Posterior vena cava (tissue), 2 donors: ENCODE measurements at regions not wholly inside any gene's neighbourhood (a gene's known extent, or its start where the extent isn't known, plus 50 kb on each side); places are given as distances from the start of the nearest gene placed in this dataset.
"Not testable (repeated sequence)": the region's sequence is repeated elsewhere in the genome, so short reads cannot be mapped to it uniquely, and the experiment has no call there.

Experiments
- DNase-seq: peaks from one replicate; pipeline ENCODE4 v3.0.0-alpha.2; 2020; ENCODE audit warnings: low spot score
- intact Hi-C, 2 donors: fragments of 100-400 bp; cut with DNase I; formaldehyde crosslinking; loops; one replicate each; pipeline versions ENCODE4 v1.14.1 to v1.14.2; 2022 to 2023
- donor health status: DM: yes; HTN: yes; CAD: no.
- donor health status: DM: yes; HTN: yes; CAD: no.

GRCh38 chr11:122604621-122605020 lies 50.9 kb upstream of the UBASH3B start:
- intact Hi-C loops, result no loop called here
- DNase-seq, result no peak

- DNase-seq, result no peak
- intact Hi-C loops, result no loop called here
Observed at GRCh38 chr11:122601141-122602125, 54.1 kb upstream of the UBASH3B start.

GRCh38 chr11:122600290-122600689 lies 55.2 kb upstream of the UBASH3B start:
- intact Hi-C loops, result no loop called here
- DNase-seq, result no peak

- intact Hi-C loops, result no loop called here
- DNase-seq, result no peak
Observed at GRCh38 chr11:122599434-122599833, 56.1 kb upstream of the UBASH3B start.

- intact Hi-C loops, result no loop called here
Observed at GRCh38 chr11:122598971-122599370, 56.6 kb upstream of the UBASH3B start.

GRCh38 chr11:122597511-122597910 lies 58.0 kb upstream of the UBASH3B start:
- no peak for DNase-seq
- intact Hi-C loops, result no loop called here

More at GRCh38 chr11:122598971-122599370, 56.6 kb upstream of the UBASH3B start:
- DNase-seq, result no peak

GRCh38 chr11:122594986-122595645 lies 60.4 kb upstream of the UBASH3B start:
- intact Hi-C loops, result no loop called here
- no peak for DNase-seq

- no peak for DNase-seq
- intact Hi-C loops, result no loop called here
Observed at GRCh38 chr11:122593473-122594420, 61.8 kb upstream of the UBASH3B start.

GRCh38 chr11:122592641-122593040 lies 62.9 kb upstream of the UBASH3B start:
- no peak for DNase-seq
- intact Hi-C loops, result no loop called here

GRCh38 chr11:122584670-122585069 lies 70.9 kb upstream of the UBASH3B start:
- intact Hi-C loops, result no loop called here
- DNase-seq, result no peak

GRCh38 chr11:122580071-122580470 lies 75.5 kb upstream of the UBASH3B start:
- DNase-seq, intact Hi-C loops: not testable (repeated sequence)

- DNase-seq, result no peak
- intact Hi-C loops, result no loop called here
Observed at GRCh38 chr11:122578171-122578825, 77.2 kb upstream of the UBASH3B start.

GRCh38 chr11:122572592-122572991 lies 82.9 kb upstream of the UBASH3B start:
- DNase-seq, result no peak
- intact Hi-C loops, result no loop called here

GRCh38 chr11:122563761-122564160 lies 91.8 kb upstream of the UBASH3B start:
- DNase-seq, result no peak
- intact Hi-C loops, result no loop called here

GRCh38 chr11:122559734-122560382 lies 95.7 kb upstream of the UBASH3B start:
- no peak for DNase-seq
- intact Hi-C loops, result no loop called here

- intact Hi-C loops, DNase-seq: not testable (repeated sequence)
Observed at GRCh38 chr11:122559218-122559617, 96.3 kb upstream of the UBASH3B start.

GRCh38 chr11:122557163-122557562 lies 98.4 kb upstream of the UBASH3B start:
- DNase-seq, intact Hi-C loops: not testable (repeated sequence)

GRCh38 chr11:122556605-122557004 lies 98.9 kb upstream of the UBASH3B start:
- no peak for DNase-seq
- intact Hi-C loops, result no loop called here
